Psoas muscle (tissue), 7 donors: ENCODE measurements at regions not wholly inside any gene's neighbourhood (a gene's known extent, or its start where the extent isn't known, plus 50 kb on each side); places are given as distances from the start of the nearest gene placed in this dataset.

Experiments
- ATAC-seq, 4 donors: fragments of 200-7000 bp; cut with Tn5 transposase; one replicate each; pipeline ENCODE4 v1.9.1; 2020; ENCODE audit warnings: moderate library complexity in 3 of 4, mild to moderate bottlenecking in 2 of 4
- DNase-seq, 2 donors: peaks; one replicate each; pipeline ENCODE4 v3.0.0-alpha.2; 2020
- H3K27ac ChIP-seq: fragments of 200-600 bp; one replicate; pipeline ENCODE4 v1.8.0; 2022
- H3K27me3 ChIP-seq, 3 donors: fragments of 200-600 bp in 1 of 3; one replicate each; pipeline versions ENCODE4 v1.6.1 to v1.8.0; 2013 to 2022; ENCODE audit warnings: low read length in 2 of 3, mild to moderate bottlenecking in 2 of 3, moderate library complexity in 1 of 3; ENCODE audit not compliant: insufficient read depth in 3 of 3
- H3K36me3 ChIP-seq, 2 donors: fragments of 200-600 bp in 1 of 2; one replicate each; pipeline versions ENCODE4 v1.6.1 to v1.8.0; 2013 to 2022; ENCODE audit warnings: low read depth in 1 of 2, mild to moderate bottlenecking in 1 of 2, moderate library complexity in 1 of 2; ENCODE audit not compliant: insufficient read depth in 1 of 2
- H3K4me1 ChIP-seq: fragments of 200-600 bp; one replicate; pipeline ENCODE4 v1.8.0; 2022
- H3K4me3 ChIP-seq: fragments of 200-600 bp; one replicate; pipeline ENCODE4 v1.8.0; 2022; ENCODE audit warnings: mild to moderate bottlenecking
- H3K9me3 ChIP-seq: fragments of 200-600 bp; one replicate; pipeline ENCODE4 v1.8.0; 2022
- whole genome bisulfite sequencing, 3 donors: extraction: QIAGEN DNeasy Blood & Tissue Kit; methylation state at CpG; one replicate each; pipeline versions ENCODE4 v1.1.6 to v1.1.7; 2013; 5-methylcytosine and 5-hydroxymethylcytosine counted together
- intact Hi-C, 2 donors: fragments of 100-400 bp; cut with DNase I; formaldehyde crosslinking; loops; one replicate each; pipeline versions ENCODE4 v1.11.0 to v1.14.2; 2022
- TF ChIP-seq, protein P1 (sequence below): fragments of 200-600 bp; IDR thresholded peaks from one replicate; pipeline ENCODE4 v1.8.0; 2022; ENCODE audit warnings: antibody characterized with exemption
- donor health status: healthy with polysubstance abuse.
- donor health status: DM: no; HTN: no; CAD: no; lungs with moderate emphysema.
- donor health status: Bipolar disorder and iron deficiency.
- donor health status: healthy.
- donor health status: DM: yes; HTN: yes; CAD: no.
- donor health status: DM: no; HTN: no; CAD: no.
- donor health status: DM: yes; HTN: yes; CAD: no.

DNA sequence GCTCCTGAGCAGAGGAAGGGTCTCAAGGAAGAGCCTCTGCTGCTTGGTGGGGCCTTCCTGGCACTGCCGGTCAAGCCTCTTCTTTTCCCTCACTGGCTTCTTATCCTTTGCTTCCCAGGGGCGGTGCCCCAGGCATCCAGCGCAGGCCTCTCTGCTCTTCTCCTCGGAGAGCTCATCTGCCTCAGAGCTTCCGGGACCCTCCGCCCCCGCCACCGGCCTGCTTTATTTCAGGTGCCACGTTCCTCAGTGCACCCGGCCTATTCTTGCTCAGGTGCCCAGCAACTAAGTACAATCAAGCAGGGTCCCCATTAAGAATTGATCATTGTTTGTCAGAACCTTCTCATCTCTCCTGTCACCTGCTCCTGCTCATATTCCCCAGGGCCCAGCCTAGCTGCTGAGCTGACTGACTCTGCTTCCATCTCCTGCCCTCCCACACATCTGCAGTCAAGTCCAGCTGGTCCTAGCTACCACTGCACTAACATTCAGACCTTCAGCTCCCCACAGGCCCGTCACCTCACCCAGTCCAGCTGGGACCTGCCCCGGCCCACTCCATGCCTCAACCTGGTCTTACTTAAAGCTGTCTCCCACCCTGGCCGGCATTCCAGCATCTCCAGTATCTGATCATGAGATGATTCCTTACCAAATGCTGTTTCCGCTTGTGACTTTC is 114.3 kb upstream of the BOD1 start:
- intact Hi-C loops, result no loop called here
- no peak for ATAC-seq

DNA sequence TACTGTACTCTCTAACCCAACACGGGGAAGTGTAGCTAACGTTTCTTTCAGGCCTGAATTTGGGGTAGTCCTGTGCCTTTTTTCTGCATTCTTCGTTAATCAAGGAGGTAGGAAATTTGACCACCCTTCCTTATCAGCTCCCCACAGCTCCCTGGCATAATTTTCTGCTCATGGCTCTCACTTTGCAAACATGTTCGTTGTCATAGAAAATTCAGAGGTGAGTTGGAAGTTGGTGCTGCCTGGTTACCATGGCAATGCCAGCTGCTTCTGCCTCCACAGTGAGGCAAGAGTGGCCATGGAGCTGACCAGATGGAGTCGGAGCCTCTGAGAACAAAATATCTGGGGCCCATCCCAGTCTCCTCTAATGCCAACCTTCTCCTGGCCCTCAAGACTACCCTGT is 116.6 kb upstream of the BOD1 start:
- H3K4me3 ChIP-seq, result no peak overlapping the region
- H3K27me3 ChIP-seq, result no peaks in the 10 kb centered on the region
- ATAC-seq (no peak), DNase-seq (no peak)
- H3K4me1 ChIP-seq, result no peaks in the 10 kb centered on the region
- H3K36me3 ChIP-seq, result no peaks in the 10 kb centered on the region
- no peak overlapping the region for H3K27ac ChIP-seq
- 73 to 83% (median 78%) methylated on average over 5 of the region's 5 CpGs for WGBS, 3 donors
- TF ChIP-seq, protein P1, sequence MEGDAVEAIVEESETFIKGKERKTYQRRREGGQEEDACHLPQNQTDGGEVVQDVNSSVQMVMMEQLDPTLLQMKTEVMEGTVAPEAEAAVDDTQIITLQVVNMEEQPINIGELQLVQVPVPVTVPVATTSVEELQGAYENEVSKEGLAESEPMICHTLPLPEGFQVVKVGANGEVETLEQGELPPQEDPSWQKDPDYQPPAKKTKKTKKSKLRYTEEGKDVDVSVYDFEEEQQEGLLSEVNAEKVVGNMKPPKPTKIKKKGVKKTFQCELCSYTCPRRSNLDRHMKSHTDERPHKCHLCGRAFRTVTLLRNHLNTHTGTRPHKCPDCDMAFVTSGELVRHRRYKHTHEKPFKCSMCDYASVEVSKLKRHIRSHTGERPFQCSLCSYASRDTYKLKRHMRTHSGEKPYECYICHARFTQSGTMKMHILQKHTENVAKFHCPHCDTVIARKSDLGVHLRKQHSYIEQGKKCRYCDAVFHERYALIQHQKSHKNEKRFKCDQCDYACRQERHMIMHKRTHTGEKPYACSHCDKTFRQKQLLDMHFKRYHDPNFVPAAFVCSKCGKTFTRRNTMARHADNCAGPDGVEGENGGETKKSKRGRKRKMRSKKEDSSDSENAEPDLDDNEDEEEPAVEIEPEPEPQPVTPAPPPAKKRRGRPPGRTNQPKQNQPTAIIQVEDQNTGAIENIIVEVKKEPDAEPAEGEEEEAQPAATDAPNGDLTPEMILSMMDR, result no peak
- intact Hi-C loops, result no loop called here
- no peaks in the 10 kb centered on the region for H3K9me3 ChIP-seq

More for the DNA sequence above, 114.3 kb upstream of the BOD1 start:
- no peak for DNase-seq
- Histone ChIP-seq H3K9me3 (no peaks in the 10 kb centered on the region), H3K27me3 (no peaks in the 10 kb centered on the region), H3K4me3 (no peak overlapping the region), H3K27ac (no peak overlapping the region), H3K36me3 (no peaks in the 10 kb centered on the region), H3K4me1 (no peaks in the 10 kb centered on the region)
- TF ChIP-seq, protein P1, result no peak
- WGBS, 3 donors, result 89 to 95% (median 92%) methylated on average over 14 of the region's 14 CpGs

DNA sequence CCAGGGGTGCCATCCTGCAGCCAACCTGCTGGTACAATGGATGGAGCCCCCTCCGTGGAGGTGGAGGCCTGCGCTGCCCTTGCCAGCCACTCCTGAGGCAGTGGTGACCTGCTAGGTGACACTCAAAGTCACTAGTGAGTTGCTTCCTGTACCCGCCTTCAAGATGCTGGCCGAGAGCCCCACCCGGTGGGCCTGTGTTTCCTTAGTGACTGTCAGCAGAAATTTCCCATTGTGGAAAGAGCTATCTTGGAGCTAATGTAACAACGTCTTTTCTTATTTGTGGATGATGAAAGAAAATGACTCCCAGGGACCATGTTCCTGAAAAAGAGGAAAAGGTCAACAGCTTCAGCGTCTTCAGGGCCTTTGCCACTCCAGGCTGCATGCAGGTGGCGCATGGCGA is 117.0 kb upstream of the BOD1 start:
- DNase-seq (no peak), ATAC-seq (no peak)
- TF ChIP-seq, protein P1, result no peak
- 83 to 86% (median 85%) methylated on average over 9 of the region's 9 CpGs for WGBS, 3 donors
- Histone ChIP-seq H3K4me1 (no peaks in the 10 kb centered on the region), H3K36me3 (no peaks in the 10 kb centered on the region), H3K9me3 (no peaks in the 10 kb centered on the region), H3K27ac (no peak overlapping the region), H3K4me3 (no peak overlapping the region), H3K27me3 (no peaks in the 10 kb centered on the region)
- intact Hi-C loops, result no loop called here

DNA sequence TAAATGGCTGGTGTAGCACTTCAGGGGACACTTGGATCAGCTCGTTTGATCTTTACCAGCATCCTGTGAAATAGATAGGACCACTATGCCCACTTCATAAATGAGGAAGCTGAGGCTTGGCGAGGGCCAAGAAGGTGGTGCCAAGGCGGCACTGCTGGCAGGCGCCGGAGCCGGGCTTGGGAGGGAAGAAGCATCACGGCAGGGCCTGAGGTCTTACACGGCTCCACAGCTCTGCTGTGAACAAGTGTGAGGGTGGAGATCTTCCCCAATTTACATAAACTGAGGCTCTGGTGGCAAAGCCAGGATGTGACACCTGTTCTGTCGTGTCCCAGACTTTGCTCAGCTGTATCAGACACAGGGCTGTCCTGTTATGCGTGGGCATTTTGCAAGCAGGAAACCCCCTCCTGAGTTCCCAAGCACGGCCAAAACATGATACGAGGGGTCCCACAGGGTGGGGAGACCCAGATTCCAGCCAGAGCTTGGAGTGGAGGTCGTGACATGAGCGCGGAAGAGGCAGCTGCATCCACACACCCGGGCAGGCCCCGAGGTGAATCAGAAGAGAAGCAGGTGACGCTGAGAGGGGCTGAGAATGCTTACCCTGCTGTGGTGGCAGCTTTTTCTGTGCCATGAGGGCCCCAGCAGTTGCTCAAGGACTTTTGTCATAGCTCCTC is 117.5 kb upstream of the BOD1 start:
- H3K4me1 ChIP-seq, result no peaks in the 10 kb centered on the region
- intact Hi-C loops, result no loop called here
- DNase-seq (no peak), ATAC-seq (no peak)
- H3K4me3 ChIP-seq, result no peak overlapping the region
- 71 to 84% (median 71%) methylated on average over 18 of the region's 18 CpGs for WGBS, 3 donors
- H3K9me3 ChIP-seq, result no peaks in the 10 kb centered on the region
- TF ChIP-seq, protein P1, result no peak
- H3K27me3 ChIP-seq, result no peaks in the 10 kb centered on the region
- H3K27ac ChIP-seq, result no peak overlapping the region
- H3K36me3 ChIP-seq, result no peaks in the 10 kb centered on the region
